ENCODE measurements at regions not wholly inside any gene's neighbourhood (a gene's known extent, or its start where the extent isn't known, plus 50 kb on each side); places are given as distances from the start of the nearest gene placed in this dataset.

DNA sequence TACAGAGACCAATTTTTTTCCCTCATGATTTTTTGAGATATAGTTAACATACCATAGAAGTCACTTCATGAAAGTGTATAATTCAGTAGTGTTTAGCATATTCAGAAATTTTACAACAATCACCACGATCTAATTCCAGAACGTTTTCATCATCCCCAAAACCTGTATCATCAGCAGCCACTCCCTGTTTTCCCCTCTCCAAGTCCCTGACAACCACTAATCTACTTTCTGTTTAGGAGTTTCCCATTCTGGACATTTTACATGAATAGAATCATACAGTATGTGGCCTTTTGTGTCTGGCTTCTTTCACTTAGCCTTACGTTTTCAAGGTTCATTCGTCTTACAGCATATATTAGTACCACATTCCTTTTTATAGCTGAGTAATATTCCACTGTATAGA lies 204.2 kb upstream of the PLD5 start (continued):
- TF ChIP-seq RNF2 (IDR thresholded peaks at IDR 0.05; ENCODE audit: borderline replicate concordance, low read depth, low read length, missing control alignments, poor library complexity, severe bottlenecking): no peak
